GM18858 (cell line): ENCODE measurements at regions not wholly inside any gene's neighbourhood (a gene's known extent, or its start where the extent isn't known, plus 50 kb on each side); places are given as distances from the start of the nearest gene placed in this dataset.
"Not testable (repeated sequence)": the region's sequence is repeated elsewhere in the genome, so short reads cannot be mapped to it uniquely, and the experiment has no call there.

Source experiments
- ATAC-seq: cut with Tn5 transposase; IDR thresholded peaks from one replicate; pipeline ENCODE4 v1.9.1; 2021; ENCODE audit not compliant: unreplicated experiment

DNA sequence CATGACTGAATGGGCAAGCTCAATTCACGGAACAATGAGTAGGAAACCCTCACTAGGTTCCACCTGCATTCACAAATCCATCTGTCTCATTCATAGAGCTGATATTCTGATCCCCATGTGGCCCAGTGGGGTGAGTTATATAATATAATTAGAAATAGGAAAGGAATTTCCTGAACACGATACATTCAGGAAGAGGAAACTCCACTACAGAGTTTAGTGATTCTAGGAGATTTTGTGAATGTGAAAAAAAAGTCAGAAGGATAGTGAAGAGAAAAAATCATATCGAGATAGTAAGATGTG lies 471.2 kb downstream of the GASK1B start:
- ATAC-seq, result no peak

DNA sequence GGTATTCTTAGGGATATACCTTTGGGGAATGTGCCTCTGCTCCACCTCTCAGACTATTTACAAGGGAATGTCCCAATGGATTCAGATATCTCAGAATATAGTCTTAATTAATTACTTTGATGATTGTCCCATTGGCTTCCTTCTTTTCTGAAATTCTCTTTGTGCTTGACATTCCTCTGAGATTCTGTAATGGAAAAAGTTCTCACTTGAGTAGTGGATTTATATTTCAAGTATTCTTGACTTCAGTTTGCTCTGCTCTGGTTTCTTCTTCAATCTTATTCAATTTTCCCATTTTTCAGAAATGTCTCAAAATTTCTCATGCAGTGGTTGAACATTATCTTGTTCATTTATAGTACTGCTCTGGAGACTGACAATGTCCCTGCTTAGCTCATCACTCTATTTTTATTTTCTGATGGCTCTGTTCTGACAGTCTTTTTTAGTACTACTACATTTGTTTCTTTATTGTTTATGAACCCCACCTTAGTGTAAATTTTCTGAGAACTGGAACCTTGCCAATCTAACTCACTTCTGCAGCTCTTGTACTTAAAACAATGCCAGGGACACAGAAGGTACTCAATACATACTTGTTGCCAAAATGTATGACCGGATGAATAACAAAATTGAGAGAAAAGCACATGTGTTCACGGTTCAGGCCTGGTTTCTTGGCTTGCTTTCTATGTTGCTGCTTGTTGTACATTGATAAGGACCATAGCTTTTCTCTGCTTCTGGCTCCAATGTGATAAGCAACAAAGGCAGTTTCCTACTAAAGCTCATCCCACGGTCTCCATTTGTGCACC lies 471.7 kb downstream of the GASK1B start:
- ATAC-seq, result no peak

DNA sequence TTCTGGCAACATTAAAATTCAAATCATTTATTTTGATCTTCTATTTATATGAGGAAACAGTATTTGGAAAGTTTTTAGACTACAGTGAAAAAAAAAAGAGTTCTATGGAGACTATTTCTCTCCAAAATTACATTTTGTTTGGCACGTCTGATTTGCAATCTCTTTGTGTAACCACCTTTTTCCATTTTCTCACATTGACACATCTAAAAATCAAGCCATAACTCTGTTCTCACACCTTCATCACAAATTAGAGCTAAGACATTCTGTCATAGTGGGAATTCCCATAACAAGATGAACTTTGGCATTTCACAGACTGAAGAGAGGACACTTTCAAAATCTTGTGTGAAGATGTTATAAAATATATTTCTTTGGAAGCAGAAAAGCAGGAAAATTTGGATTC lies 468.9 kb downstream of the GRIA2 start:
- ATAC-seq, result no peak

DNA sequence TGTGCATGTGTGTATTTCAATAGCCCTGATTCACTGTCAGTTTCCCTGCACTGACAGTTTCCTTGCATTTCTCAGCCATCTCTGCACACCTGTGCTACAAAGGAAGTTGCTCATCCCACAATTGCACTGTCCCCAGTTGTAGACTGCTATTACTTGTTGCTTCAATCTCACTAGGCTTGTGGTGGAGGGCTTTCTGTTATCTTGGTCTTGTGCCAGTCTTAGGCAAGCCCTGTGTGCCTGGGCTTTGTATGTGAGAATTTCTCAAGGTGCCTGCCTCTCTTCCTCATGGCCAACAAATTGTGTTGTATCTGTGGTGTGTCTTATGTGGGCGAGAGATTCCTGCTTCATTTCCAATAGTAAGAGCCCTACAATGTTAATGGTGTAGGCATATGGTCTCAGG lies 467.4 kb downstream of the GRIA2 start:
- no peak for ATAC-seq

DNA sequence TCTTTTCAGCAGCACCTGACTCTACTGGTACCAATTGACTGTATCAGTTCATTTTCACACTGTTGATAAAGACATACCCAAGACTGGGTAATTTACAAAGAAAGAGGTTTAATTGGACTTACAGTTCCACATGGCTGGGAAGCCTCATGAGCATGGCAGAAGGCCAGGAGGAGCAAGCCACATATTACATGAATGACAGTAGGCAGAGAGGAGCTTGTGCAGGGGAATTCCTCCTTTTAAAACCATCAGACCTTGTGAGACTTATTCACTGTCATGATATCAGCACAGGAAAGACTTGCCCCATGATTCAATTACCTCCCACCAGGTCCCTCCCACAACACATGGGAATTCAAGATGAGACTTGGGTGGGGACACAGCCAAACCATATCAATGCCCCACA lies 458.8 kb downstream of the GRIA2 start:
- ATAC-seq, result not testable (repeated sequence)

DNA sequence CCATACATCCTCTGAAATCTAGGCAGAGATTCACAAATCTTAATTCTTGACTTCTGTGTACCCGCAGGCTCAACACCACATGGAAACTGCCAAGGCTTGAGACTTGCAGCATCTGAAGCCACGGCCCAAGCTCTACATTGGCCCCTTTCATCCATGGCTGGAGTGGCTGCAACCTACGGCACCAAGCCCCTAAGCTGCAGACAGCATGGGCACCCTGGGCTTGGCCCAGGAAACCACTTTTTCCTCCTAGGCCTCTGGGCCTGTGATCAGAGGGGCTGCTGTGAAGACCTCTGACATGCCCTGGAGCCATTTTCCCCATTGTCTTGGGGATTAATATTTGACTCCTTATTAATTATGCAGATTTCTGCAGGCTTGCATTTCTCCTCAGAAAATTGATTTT lies 457.9 kb downstream of the GRIA2 start:
- no peak for ATAC-seq

DNA sequence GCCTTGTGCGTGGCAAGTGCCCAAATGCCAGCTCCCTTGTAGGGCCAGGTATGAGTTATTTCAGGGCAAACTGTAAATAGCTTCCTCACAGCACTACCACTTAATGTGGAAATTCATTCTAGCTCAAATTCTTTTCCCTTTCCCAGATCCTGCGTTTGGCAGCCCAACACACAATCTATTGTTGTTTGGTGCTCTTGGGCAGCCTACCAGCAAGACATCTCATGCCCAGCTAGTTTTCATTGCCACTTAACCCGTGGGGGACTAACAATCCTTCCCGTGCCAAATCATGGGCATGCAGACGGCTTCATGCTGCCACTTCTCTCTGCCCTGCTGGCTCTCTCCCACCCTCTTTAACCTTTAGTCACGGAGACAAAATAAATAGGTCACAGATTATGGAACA lies 454.2 kb downstream of the GRIA2 start:
- ATAC-seq, result no peak

DNA sequence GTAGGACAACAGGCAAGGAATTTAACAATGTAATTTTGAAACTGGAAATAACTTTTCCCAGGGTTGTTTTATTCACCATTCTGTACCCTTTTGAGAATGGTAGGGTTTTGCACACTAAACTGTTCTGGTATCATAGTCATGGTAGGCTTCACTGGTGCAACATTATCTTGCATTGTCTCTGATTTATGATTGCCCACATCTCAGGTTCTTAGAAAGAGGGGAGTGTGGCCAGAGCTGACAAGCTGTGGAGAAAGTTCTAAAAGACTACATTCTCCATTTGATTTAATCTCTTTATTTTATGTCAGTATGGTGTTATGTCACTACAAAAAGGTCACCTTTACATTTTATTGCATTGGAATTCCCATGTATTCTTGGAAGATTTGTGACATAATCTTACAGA lies 447.3 kb downstream of the GRIA2 start:
- ATAC-seq, result no peak

DNA sequence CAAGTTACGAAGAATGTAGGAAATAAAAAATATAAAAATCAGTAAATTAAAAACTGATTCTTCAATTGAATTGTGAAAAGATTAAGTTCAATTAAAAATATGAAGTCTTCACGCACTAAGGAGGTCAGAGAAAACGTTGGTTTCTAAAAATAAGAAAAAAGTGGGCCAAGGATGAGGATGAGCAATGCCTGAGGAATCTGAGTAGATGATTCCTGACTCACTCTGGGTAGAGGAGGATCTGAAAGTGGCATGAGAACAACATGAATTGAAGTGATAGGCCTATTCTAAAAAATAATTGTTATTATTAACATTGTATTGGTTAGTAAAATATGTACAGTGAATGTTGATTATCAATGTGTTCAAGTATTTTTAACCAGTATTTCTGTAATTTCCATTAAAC lies 444.2 kb downstream of the GRIA2 start:
- no peak for ATAC-seq

DNA sequence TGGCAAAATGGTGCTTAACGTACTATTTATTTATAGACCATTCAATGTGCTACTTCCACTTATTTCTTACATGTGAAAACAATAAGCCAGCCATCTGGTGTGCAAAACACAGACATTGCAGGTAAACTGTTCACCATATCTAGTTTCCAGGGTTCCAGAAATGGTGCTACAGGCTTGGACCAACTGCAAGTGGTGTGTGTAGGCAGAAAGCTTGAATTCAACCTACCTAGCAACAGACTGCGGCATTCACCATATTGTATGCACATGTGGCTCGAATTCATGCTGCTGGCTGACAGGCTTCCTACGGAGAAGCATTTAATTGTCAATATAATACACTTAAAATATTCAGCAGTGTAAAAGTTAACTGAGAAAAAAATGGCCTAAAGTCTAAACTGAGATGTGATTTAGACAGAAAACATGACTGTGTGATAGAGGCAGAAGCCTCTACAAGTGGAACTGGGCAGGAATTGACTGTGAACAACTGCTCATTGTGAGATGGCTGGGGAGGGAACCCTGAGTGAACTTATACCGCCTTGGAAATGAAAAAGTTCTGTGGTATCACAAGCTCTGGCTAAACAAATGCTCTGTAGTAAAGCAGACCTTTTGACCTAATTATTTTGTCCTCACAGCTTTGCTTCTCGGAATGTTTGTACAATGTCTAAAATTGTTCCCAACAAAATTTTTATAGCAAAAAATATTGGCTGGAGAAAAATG lies 434.7 kb downstream of the GRIA2 start:
- ATAC-seq, result no peak

DNA sequence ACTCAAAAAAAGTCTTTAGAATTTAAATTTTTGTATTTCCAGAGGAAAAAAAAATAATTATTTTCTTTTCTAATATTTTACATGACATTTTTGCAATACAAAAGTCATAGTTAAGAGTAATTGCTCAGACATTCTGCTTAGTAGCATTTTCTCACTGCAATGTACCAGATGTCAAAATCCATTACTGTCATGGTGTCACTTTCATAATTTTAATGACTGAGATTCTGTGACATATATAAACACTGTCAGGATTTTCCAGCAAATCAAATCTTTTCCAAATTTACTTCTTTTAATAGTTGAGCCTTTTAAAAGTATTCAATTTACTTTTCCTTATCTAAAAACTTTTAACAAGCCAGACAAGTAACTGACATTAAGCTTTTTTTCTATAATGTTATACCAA lies 422.7 kb downstream of the GRIA2 start:
- ATAC-seq, result no peak

DNA sequence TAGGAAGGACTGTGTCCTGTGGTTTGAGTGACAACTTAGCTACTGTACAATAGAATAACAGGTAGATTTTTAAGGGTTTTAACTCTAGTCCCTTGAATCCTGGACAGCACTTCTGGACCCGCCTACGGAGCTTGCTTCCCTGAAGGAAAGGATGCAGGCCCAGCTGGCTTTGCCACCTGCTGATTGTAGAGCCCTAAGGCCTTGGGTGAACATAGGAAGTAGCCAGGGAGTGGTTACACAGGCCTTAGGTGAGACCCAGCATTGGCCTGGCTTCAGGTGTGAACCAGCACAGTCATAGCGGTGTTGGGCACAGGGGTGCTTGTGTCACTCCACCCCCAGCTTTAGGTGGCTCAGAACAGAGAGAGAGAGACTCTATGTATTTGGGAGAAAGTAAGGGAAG lies 413.5 kb downstream of the GRIA2 start:
- no peak for ATAC-seq

DNA sequence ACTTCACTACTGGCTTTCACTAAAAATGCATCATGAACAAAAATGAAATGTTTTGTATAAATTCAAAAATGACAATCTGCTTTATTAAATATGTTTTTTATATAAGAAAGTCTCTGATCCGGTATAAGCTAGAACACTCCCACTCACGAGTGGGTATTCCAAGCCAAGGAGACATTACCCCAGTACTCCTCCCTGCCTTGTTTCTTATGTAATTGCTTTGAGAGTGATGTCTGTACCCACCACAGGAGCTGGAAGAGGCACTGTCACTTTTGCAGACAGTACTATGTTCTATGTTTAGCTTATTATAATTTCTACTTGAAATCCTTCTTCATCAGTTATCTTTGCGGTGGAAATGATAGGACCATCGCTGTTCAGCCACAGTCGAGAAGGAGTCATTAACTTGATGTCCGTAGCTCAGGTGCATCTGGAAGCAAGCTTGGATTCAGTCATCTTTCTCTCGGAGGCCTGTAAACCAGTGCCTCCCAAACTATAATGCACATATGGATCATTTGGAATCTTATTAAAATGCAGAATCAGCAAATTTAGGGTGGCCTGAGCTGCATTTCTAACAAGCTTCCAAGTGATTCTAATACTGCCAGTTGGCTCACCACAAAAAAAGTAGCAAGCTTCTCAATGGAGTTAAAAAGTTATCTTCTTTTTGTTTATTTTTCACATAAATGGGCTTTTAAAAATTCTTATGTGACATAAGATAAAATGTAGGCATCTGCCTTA lies 396.4 kb downstream of the GRIA2 start:
- ATAC-seq, result no peak

DNA sequence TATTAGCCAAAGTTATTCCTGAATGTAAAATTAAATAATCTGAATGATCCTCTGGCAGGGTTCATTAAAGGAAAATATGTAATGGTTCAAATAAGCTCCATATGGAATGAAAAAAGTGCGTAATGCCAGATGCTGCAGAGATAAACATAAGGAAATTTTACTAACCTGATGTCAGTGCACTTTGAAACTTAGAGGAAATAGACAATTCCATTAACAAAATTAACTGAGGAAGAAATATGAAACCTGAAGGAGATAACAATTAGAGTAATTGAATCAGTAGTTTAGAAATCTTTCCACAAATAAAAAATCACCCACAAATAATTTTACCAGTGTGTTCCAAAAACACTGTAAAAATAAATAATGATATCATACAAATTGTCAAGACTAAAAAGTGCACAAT lies 387.5 kb downstream of the GRIA2 start:
- ATAC-seq, result no peak

DNA sequence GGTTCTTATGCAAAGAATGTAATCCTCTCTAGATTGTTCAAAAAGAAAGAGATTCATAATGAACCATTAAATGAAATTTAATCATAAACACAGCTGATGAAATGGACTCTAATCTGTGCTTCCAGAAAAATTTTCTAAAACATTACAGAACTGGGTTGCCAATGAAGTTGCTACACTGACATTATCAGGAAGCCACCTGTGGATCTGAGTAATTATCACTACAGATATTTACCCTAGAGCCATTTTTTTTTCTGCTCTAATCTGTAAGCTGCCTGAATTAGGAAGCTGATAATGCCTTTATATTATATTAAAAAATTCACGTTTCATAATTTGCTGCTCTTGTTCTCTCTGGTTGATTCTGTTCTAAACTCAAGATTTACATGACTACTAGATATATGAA lies 380.1 kb downstream of the GRIA2 start:
- ATAC-seq, result no peak

DNA sequence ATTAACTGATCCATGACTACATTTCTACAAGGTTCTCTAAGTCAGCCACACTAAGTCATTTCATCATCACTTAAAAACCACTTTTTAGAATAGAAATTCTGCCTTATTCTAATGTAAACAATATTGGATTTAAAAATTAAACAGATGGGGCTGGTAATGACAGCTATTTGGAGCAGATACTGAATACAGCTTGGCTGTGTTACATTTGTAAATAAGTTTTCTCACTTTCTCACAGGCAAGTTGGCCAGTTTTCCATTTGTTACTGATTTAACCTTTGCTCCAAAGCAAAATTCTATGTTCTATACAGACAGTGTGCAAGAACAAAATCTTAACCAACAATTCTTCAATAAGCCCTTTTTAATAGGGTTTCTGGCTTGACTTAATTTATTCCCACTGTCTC lies 370.7 kb downstream of the GRIA2 start:
- ATAC-seq, result no peak

DNA sequence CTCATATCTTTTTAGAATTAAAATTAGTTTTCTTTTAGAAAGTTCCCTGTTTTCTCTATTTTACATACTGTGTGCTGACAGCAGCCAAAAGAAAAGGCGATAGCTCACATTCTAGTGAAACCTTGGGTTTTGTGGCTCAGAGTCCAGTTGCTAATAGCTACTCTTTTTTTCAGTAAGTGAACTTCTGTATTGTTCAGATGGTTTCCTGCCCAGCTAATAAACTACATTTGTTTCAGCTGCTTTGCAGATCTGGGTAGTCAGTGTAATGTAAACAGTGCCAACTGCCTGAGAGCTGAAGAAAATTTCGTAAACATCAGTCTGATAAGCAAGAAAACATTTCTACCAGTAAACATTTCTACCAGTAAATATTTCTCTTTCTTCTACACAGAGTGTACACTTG lies 370.2 kb downstream of the GRIA2 start:
- ATAC-seq, result no peak

DNA sequence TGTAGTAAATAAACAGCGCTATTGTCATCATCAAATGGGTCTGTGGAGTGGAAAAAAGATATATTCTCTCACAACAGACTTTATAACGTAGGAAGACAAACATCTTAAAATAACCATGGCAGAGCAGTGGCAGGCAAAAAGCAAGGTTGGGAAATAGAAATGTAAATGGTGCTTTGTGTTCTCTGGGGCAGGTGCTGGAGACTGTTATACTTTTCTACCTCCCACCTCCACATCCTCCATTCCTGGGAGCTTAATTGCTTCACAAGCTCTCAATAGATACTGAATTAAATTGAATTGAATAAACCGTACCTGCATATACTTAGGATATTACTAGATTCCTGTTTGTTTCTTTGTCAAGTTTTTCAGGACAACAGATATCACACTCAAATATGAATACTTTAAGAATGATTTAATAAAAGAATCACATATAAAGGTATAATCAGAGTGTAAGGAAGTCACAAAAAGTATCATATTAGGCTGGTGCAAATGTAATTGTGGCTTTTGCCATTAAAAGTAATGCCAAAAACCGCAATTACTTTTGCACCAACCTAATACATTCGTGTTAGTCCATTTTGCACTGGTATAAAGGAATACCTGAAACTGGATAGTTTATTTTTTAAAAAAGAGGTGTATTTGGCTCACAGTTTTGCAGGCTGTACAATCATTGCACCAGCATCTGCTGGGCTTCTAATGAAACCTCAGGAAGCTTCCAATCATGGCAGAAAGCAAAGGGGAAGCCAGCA lies 367.3 kb downstream of the GRIA2 start:
- no peak for ATAC-seq

DNA sequence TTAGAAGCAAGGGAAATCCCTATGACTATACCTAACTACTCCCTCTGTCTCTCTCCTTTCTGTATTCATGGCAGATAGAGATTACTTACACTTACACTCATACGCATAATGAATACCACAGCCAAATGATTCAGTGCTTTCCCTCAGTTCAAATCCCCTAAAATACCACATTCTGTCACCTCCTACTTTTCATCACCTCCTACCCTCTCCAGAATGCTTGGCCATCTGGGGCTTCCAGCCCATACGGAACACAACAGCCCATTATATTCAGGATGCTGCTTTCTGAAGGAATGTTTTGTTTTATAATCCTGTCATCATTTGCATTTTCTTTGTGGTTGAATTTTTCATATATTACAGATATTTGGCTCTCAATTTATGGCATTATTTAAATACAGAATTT lies 361.6 kb downstream of the GRIA2 start:
- ATAC-seq, result no peak

DNA sequence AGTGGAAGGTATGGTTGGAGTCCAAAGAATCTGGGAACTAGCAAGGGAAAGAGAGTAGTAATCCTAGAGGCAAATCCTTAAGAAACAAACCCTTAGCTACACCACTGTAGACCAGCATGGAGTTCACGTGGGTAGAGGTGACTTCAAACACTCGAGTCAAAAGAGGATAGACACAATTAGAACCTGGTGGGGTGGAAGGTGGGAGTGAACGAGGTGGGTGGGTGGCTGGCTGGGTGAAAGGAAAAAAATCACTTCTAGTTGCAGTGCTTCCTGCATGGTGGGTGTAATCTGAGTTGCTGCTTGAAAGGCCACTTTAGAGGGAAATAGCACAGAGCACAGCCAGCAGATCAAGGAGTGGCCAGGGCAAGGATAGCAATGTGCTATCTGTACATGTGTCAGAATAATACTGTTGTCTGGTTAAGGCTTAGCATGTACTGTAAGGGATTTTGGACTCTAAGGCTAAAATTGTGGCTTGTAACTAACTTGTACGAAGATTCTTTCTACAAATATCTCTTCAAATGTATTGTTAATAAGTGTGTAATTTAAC lies 356.2 kb downstream of the GRIA2 start:
- ATAC-seq, result no peak

DNA sequence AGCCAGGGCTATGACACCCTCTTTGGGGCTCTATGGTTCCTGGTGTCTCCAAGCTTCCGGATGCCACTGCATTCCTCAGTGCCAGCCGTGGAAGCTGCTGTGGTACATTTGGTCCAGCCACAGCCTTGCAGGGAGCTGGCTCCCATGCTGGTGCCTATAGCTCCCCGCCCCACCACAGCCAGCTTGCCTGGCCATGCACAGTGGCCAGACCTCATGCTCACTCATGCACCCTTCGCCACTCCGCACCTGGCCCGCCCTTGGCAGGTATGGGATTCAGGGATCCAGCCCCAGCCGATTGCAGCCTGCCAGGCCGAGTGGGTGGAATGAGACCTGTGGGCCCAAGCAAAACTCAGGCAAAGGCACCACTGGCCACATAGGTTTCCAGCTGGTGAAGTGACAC lies 354.8 kb downstream of the GRIA2 start:
- ATAC-seq, result no peak
